NCI-H345 treated with DMSO at 0.1 percent for 48 hours (cell line): ENCODE measurements at regions not wholly inside any gene's neighbourhood (a gene's known extent, or its start where the extent isn't known, plus 50 kb on each side); places are given as distances from the start of the nearest gene placed in this dataset.
"Not testable (repeated sequence)": the region's sequence is repeated elsewhere in the genome, so short reads cannot be mapped to it uniquely, and the experiment has no call there.

Source experiments
- DNase-seq: peaks from one replicate; lab custom pipeline; 2025; ENCODE audit not compliant: unreplicated experiment; lab: John Stamatoyannopoulos, UW

DNA sequence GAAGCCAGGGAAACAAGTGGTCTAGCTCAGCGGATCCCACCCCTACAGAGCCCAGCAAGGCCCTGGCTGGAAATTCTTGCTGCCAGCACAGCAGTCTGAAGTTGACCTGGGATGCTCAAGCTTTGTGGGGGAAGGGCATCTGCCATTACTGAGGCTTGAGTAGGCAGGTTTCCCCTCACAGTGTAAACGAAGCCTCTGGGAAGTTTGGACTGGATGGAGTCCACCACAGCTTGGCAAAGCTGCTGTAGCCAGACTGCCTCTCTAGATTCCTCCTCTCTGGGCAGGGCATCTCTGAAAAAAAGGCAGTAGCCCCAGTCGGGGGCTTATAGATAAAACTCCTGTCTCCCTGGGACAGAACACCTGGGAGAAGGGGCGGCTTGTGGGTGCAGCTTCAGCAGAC, 365.9 kb upstream of the SALL1 start:
- DNase-seq: not testable (repeated sequence)

DNA sequence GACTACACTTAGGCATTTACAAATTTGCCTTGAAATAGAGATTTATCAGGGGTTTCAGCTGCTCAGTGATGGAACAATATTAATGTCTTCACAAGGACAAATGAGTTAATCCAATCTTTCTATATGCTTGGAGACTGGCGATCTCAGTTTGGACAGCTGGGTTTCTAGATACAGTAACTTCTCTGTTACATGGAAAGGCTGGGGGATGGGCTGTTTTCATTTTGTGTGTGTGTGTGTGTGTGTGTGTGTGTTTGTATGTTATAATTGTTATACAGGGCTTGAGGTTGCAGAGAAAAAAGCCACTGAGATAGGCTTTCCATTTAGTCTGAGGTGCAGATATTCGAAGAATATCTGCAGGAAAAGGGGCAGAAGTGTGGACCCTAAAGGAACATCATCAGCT, 359.3 kb upstream of the SALL1 start:
- DNase-seq: no peak

DNA sequence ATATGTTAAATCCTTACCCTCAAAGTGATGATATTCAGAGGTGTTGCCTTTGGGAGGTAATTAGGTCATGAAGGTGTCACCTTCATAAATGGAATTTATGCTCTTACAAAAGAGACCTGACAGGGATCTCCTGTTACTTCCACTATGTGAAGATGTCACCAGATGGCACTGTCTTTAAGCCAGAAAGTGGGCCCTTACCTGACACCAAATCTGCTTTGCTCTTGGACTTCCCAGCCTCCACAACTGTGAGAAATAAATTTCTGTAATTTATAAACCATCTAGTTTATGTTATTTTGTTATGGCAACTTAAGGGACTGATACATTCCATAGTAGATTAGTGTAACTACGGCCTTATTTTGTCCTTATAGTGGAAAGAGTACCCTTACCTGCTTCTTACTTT, 358.3 kb upstream of the SALL1 start:
- no peak for DNase-seq

DNA sequence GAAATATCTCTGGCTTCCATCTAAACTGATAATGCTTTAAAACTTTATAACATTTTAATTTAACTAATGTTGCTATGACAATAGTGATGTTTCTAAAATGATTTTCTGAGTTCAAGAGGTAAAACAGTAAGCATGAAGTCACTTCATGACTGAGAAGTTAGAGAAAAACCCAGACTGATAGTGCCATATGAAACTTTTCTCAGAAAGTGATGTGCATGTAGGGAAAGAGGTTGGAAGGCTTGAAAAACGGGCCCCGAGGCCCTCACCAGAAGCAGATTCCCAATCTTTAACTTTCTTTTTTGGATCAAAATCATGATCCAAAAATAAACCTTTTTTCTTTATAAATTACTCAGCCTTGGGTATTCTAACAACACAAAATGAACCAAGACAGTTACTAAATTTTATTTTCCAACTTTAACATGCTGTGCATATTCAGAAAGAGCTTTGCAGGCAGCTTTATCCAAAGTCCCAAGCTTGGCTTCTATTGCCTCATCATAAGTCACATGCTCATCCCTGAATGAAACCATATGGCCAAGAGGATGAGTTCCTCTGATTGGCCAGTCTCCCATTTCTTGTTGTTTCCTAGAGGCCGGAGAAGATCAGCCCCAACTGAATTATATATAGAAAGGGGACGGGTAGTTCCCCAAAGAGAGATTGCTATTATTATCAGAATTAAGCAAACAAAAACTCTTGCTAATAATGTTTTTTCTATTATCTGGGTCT, 357.6 kb upstream of the SALL1 start:
- DNase-seq: no peak

DNA sequence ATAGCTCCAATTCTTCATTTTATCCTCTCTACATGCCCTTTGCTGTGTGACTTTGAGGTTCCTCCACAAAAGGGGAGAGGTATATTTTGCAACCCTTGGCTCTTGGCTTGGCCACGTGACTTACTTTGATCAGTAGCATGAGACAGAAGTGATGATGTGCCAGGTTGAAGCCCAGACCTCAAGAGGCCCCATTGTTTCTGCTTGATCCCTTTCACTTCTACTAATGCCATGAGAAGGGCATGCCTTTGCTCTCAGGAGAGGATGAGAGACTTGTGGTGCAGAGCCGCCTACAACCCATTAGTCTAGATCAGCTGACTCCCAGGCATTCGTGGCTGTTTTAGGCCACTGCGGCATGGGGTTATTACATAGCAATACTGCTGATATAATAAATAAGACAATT, 356.2 kb upstream of the SALL1 start:
- no peak for DNase-seq

DNA sequence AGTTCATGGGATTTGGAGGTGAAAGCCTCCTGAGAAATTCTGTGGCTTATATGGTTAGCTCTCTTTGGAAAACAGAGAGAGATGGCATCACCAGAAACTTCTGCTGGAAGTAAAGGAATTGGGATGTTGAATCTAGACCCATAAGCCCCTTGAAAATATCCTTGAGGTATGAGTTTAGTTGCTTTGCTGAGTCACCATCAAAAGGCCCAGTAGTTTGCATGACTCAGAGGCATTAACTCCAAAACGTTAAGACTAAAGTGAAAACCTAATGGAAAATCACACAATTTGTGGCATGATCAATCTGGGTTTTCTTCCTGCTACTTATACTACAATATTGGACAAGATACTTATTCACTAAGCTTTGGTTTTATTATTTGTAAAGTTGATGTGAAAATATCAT, 349.2 kb upstream of the SALL1 start:
- DNase-seq: no peak

DNA sequence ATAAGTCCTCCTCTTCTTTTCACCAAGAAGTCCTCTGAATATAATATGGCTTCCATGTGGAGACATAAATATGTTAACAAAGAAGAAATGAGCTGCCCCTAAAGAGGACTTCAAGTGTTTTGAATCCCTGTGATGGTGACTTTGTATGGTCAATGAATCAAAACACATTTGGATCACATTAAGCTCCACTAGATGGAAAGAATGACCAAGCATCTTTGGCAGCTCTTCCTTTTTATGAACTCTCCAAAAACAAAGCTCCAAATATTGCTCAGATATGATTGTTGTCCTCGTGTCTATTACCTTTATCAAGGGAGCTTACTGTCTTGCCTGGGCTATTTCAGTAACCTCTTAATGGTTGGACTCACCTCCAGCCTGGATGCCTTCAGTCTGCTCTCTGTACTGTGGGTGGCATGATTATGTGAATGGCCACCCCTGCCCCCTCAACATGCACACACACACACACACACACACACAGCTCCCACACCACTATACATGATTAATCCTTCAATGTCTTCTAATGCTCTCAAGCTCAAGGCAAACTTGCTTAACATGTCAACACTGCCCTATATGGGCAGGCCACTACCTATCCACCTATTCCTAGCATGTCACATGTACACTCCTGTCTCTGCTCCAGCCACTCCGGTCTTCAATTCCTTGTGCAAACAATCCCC, 346.6 kb upstream of the SALL1 start:
- DNase-seq: no peak

DNA sequence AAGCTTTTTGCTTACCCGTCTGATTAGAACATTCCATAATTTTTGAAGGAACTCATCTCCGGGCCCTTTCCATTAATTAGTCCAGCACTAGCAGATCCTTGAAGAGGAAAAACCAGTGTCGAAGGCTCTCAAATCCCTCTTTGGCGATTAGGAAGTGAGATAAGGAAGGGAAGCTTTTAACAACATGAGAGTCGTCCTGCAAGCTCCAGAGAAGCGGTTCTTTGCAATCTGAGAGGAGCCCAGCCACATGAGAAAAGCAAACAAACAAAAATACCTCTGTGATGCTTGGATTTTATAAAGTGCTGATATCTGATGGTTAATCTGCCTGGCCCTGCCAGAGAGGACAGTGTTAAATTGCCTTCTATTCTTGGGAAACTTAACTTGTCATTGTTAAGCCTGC, 339.8 kb upstream of the SALL1 start:
- no peak for DNase-seq

DNA sequence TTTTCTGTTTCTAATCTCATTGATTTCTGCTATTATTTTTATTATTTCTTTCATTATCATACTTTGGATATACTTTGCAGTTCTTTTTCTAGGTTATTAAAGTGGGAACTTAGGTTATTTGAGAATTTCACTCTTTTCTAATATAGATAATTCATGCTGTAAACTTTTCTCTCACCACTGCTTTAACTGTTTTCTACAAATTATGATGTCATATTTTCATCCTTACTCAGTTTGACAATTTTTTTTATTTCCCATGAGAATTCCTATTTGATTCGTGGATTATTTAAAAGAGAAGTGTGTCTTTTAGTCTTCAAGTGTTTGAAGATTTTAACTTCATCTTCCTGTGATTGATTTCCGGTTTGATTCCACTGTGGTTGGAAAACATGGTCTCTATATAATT, 336.8 kb upstream of the SALL1 start:
- DNase-seq: no peak

DNA sequence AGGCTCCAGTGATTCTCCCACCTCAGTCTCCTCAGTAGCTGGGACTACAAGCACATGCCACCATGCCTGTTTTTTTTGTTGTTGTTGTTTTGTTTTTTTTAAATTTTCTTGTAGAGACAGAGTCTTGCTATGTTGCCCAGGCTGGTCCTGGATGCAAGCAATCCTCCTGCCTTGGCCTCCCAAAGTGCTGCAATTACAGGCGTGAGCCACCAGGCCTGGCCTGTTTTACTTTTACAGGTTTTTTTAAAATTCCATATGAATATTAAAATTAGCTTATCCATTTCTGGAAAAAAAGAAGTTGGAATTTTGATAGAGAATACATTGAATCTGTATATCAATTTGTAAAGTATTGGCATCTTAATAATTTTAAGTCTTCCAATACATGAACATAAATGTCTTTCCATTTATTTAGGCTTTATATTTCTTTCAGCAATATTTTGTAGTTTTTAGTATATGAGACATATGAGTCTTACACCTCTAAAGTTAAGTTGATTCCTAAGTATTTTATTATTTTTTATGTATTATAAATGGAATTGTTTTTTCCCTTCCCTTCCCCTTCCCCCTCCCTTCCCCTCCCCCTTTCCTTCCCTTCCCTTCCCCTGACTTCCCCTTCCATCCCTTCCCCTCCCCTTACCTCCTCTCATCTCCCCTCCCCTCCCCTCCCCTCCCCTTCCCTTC, 323.5 kb upstream of the SALL1 start:
- no peak for DNase-seq

DNA sequence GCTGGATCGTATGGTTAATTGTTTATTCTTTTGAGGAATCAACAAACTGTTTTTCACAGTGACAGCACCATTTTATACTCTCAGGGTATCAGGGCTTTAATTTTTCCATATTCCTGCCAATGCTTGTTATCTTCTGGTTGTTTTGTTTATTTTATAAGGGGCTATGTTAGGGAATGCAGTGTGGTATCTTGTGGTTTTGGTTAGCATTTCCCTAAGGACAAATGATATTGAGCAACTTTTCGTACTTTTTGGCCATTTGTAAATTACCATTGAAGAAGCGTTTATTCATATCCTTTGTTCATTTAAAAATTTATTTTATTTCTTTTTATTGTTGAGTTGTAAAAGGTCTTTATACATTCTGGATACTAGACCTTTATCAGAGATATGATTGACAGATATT, 322.0 kb upstream of the SALL1 start:
- DNase-seq: no peak

DNA sequence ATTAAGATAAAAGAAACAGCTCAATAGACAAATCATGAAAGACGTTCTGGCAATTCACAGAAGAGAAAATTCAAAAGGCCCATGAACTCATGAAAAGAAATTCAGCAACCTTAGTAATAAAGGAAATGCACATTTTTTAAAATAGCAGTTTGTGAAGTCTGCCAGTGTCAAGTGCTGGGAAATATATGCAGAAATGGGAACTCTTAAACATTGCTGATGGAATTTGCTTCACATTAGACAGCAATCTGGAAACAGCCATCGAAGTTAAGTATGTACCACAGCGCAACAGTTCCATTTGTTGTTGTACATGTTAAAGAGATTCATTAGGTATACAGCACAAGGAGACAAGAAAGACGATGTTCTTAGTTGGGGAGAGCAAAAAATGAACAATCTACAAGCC, 319.4 kb upstream of the SALL1 start:
- DNase-seq: no peak

DNA sequence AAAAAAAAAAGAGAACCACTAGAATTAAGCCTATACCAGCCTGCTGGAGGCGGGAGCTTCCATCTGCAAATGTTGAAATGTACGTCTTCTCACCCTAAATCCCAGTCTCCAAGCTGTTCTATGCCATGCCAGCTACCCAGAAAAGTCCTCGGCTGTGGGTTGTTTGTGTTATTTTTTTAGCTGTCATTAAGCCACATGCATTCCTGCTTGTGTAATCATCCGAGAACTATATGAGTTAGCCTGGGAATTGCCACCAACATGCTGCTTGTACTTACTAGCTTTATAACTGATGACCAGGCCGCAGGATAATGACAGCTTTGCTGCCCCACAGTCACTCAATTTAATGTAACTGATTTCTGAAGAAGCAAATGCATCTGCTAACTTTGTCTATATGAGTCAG, 313.9 kb upstream of the SALL1 start:
- DNase-seq: no peak

DNA sequence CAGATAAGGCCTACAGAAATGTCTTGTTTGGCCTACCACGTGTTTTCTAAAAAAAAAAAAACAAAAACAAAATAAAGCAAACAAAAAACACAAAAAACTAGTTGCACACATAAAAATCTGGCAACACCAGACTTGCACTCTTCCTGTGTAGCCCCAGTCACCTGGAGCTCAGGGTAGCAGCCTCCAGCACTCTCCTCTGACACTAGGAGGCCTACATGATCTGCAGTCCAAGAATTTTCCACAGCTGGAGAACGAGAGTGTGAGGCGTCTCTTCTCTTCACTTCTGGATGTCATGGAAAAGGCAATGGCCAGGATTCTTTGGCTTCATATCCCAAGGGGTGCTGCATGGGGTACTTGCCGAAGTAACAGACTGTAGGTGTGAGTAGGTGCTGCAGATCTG, 310.2 kb upstream of the SALL1 start:
- no peak for DNase-seq

DNA sequence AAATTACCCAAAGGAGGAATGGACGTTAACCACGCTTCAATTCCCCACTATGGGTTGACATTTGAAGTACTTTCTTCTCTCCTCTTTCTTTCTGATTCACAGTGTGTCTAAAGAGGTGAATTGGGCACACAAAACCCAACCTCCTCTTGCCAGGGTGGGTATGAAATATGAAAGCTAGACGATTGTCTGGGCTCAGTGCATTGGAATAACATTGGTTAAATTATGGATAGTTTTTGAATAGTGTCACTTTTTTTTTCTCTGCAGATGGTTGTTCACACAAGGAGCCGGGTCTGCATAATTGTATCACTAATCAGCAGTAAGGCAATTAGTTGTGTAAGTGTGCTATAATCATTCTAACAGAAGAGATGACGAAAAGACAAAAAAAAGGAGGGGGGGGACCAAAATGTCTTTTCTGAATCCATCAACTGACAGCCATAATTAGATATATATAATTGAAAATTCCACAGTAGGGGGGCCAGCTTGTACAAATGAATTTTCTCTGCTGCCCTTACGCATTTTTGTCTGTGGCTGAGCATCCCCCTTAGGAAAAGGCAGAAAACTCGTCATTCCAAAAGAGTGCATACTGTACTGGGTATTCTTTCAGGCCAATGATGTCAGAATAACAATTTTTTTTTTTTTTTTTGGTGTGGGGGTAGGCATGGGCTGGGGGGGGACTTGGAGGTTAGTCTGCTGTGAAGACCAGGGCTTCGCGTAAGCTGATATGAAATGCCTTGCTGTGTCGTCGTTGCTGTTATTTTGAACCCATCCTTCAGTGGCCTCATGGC, 307.5 kb upstream of the SALL1 start:
- no peak for DNase-seq

DNA sequence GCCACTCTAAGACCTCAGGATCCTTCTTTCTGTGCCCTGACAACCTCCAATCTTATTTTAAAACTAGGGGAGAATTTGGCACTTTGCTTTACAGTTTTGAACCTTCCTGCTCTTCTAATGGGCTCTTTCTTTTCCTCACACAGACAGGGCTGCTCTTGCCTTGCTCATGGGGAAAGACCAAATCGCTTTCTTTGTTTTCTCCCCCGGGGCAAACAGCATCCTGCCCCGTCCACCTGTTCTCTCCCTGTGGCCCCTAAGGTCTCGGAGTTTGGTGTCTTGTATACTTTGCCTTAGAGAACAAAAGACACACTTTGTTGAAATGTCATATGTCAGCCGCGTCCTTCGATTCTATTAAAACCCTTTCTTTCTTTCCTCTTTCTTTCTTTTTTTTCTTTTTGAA, 306.7 kb upstream of the SALL1 start:
- no peak for DNase-seq

DNA sequence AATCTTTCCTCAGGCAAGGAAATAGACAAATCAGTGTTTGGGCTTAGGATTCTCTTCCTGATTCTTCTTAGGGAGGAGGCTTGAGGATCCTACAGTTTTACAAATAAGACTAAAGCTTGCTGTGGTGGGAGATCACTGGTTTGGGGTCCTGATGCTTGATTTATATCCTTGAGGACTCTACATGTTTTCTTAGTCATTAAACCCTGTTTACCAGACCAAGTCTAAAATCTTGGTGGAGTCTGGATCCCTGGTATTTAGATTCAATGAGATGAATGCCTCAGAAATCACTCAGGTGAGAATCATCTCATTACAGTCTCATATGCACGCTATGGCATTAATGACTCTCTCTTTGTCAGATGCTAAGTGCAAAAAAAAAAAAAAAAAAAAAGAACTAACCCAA, 304.3 kb upstream of the SALL1 start:
- no peak for DNase-seq

DNA sequence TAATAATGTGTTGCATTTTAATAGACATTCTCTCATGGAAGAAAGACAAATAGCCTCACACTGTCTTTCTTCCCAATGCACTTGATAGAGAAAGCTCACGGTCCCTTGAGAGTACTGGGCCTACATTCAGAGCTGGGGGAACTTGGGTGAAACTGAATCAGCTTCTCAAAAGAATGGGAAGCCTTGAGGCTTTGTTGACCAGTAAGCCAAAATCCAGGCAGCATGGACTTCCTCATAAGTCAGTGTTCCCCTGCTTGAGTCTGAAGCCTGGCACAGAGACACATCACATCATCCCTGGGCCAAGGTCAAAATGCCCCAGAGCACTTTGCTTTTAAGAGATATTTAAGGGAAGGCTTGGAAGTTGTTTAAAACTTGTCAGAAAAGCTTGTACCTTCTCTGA, 302.2 kb upstream of the SALL1 start:
- DNase-seq: no peak

DNA sequence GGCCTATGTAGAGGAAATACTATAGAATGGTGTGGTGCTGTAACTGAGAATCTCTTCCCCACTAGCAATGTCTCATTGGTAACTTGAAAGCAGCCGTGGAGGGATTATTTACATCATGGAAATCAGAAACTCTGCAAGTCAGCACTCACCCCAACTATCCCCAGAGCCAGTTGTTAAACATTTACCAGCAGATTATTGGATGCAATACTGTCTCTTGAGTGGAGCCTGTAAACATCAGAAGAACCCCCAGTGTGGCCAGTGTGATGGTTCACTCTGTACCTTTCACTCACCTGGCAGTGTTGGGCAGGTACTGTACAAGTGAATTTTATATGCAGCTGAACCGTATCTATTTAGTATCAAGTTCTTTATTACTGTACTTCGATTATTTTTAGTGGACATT, 299.8 kb upstream of the SALL1 start:
- no peak for DNase-seq

DNA sequence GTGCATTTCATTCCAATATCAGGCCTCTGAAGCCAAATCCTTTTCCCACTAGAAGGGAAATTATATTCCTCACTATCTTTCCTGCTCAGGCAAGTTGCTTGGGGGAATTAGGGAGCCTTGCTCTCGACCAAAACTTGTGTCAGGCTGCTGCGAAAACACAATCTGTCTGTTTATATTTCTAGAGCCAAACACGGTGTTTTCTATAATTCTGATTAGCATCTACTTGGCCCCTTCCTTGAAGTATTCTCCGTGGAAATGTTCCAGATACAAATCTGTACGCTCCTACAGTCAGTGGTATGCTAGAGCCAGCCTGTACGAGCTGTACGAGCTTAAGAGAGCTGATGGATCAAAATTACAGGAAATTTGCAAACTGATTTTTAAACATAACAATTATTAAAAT, 299.3 kb upstream of the SALL1 start:
- DNase-seq: no peak

DNA sequence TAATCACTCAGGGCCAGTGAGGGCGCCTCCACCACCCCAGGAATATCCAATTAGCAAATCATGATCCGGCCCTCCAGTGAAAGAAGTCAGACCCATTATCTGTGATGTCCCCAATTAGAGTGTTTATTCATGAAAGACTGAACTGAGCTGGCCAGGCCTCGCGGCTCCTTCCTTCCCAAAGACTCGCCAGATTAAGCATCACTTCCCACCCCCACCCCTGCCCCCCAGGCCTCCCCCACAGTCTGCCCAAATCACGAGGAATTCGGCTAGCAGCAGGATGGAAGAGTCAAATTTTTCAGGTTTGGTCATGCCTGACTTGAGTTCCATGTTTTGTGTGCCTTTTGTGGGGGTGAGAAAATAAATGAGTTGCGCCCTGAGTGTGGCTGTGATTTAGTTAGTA, 298.4 kb upstream of the SALL1 start:
- no peak for DNase-seq

DNA sequence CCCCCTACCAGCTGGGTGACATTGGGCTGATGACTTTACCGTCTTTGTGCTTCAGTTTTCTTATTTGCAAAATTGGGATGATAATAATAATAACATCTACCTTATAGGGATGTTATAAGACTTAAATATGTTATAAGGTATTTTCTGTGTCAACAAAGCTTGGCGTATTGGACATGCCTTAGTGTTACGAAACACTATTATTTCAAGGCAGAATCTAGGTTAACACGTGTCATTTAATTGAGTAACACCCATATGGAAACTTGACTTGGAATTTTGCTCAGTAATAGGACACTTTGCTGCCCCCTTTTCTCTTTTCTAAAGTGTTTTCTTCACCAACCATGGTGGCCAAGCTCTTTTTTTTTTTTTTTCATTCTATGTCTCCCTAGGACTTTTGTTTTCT, 294.2 kb upstream of the SALL1 start:
- no peak for DNase-seq
